ENCODE measurements at regions not wholly inside any gene's neighbourhood (a gene's known extent, or its start where the extent isn't known, plus 50 kb on each side); places are given as distances from the start of the nearest gene placed in this dataset.

DNA sequence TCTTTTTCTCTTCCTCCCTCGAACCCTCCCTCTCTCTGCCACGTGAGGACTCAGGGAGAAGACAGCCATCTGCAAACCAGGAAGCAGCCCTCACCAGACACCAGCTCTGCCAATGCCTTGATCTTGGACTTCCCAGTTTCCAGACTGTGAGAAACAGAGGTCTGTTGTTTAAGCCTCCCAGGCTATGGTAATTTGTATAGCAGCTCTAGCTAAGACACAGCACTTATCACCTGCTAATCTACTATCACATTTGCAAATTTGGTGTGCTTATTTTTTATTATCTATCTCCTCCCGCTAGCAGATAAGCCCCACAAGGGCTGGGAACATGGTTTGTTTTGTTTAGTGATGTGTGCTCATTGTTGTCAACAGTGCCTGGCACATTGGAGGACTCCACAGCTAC lies 124.8 kb upstream of the OPCML start:
- no peaks in the 10 kb centered on the region for H3K9me2 ChIP-seq (ENCODE audit: insufficient read depth, low read length)
- H3F3A ChIP-seq (ENCODE audit: insufficient read depth, low read length, poor library complexity, severe bottlenecking): no peaks in the 10 kb centered on the region
- H3K4me3 ChIP-seq (ENCODE audit: low read length): no peak overlapping the region
- H3K36me3 ChIP-seq (ENCODE audit: insufficient read depth, low read length): no peaks in the 10 kb centered on the region
- H3K4me2 ChIP-seq (ENCODE audit: low read length): no peak overlapping the region
- H3K9ac ChIP-seq (ENCODE audit: low read length): no peak overlapping the region
- no peaks in the 10 kb centered on the region for H3K79me2 ChIP-seq (replicated peaks; ENCODE audit: insufficient read depth, low read length)
- H3K27me3 ChIP-seq (ENCODE audit: insufficient read depth, low read depth, low read length): no peaks in the 10 kb centered on the region
- no peak overlapping the region for H2AFZ ChIP-seq (ENCODE audit: low read depth, low read length)
- TF ChIP-seq RAD21 (conservative IDR thresholded peaks at IDR 0.05): no peak
- no peak for TF ChIP-seq EP300 (conservative IDR thresholded peaks at IDR 0.05; ENCODE audit: poor library complexity, severe bottlenecking)
- TF ChIP-seq, protein P1, sequence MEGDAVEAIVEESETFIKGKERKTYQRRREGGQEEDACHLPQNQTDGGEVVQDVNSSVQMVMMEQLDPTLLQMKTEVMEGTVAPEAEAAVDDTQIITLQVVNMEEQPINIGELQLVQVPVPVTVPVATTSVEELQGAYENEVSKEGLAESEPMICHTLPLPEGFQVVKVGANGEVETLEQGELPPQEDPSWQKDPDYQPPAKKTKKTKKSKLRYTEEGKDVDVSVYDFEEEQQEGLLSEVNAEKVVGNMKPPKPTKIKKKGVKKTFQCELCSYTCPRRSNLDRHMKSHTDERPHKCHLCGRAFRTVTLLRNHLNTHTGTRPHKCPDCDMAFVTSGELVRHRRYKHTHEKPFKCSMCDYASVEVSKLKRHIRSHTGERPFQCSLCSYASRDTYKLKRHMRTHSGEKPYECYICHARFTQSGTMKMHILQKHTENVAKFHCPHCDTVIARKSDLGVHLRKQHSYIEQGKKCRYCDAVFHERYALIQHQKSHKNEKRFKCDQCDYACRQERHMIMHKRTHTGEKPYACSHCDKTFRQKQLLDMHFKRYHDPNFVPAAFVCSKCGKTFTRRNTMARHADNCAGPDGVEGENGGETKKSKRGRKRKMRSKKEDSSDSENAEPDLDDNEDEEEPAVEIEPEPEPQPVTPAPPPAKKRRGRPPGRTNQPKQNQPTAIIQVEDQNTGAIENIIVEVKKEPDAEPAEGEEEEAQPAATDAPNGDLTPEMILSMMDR (IDR thresholded peaks at IDR 0.05; ENCODE audit: poor library complexity, severe bottlenecking): no peak
- TF ChIP-seq, protein P2, sequence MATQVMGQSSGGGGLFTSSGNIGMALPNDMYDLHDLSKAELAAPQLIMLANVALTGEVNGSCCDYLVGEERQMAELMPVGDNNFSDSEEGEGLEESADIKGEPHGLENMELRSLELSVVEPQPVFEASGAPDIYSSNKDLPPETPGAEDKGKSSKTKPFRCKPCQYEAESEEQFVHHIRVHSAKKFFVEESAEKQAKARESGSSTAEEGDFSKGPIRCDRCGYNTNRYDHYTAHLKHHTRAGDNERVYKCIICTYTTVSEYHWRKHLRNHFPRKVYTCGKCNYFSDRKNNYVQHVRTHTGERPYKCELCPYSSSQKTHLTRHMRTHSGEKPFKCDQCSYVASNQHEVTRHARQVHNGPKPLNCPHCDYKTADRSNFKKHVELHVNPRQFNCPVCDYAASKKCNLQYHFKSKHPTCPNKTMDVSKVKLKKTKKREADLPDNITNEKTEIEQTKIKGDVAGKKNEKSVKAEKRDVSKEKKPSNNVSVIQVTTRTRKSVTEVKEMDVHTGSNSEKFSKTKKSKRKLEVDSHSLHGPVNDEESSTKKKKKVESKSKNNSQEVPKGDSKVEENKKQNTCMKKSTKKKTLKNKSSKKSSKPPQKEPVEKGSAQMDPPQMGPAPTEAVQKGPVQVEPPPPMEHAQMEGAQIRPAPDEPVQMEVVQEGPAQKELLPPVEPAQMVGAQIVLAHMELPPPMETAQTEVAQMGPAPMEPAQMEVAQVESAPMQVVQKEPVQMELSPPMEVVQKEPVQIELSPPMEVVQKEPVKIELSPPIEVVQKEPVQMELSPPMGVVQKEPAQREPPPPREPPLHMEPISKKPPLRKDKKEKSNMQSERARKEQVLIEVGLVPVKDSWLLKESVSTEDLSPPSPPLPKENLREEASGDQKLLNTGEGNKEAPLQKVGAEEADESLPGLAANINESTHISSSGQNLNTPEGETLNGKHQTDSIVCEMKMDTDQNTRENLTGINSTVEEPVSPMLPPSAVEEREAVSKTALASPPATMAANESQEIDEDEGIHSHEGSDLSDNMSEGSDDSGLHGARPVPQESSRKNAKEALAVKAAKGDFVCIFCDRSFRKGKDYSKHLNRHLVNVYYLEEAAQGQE (IDR thresholded peaks at IDR 0.05; ENCODE audit: borderline replicate concordance): no peak
- TF ChIP-seq SMC3 (conservative IDR thresholded peaks at IDR 0.05; ENCODE audit: poor library complexity): no peak
- no peak for TF ChIP-seq TAF1 (IDR thresholded peaks at IDR 0.05; ENCODE audit: low read depth)
- TF ChIP-seq POLR2AphosphoS5 (IDR thresholded peaks at IDR 0.05): no peak
- no peak for TF ChIP-seq EZH2 (IDR thresholded peaks at IDR 0.05; ENCODE audit: borderline replicate concordance, insufficient read depth, low read length, poor library complexity, severe bottlenecking)
- TF ChIP-seq MXI1 (conservative IDR thresholded peaks at IDR 0.05; ENCODE audit: poor library complexity, severe bottlenecking): no peak
- no peaks in the 10 kb centered on the region for H3K9me3 ChIP-seq (ENCODE audit: low read length)
- no peak overlapping the region for H3K27ac ChIP-seq (ENCODE audit: low read length)
- H4K20me1 ChIP-seq (ENCODE audit: insufficient read depth): no peaks in the 10 kb centered on the region

- Histone ChIP-seq H3K4me3 (ENCODE audit: low read length) (no peak overlapping the region), H2AFZ (ENCODE audit: low read depth, low read length) (no peak overlapping the region), H4K20me1 (ENCODE audit: insufficient read depth) (no peaks in the 10 kb centered on the region), H3K79me2 (replicated peaks; ENCODE audit: insufficient read depth, low read length) (no peaks in the 10 kb centered on the region), H3K36me3 (ENCODE audit: insufficient read depth, low read length) (no peaks in the 10 kb centered on the region), H3K9me3 (ENCODE audit: low read length) (no peaks in the 10 kb centered on the region), H3F3A (ENCODE audit: insufficient read depth, low read length, poor library complexity, severe bottlenecking) (no peaks in the 10 kb centered on the region), H3K27ac (ENCODE audit: low read length) (no peak overlapping the region), H3K9me2 (ENCODE audit: insufficient read depth, low read length) (no peaks in the 10 kb centered on the region), H3K9ac (ENCODE audit: low read length) (no peak overlapping the region), H3K27me3 (ENCODE audit: insufficient read depth, low read depth, low read length) (no peaks in the 10 kb centered on the region), H3K4me2 (ENCODE audit: low read length) (no peak overlapping the region)
- no peak for TF ChIP-seq EP300 (conservative IDR thresholded peaks at IDR 0.05; ENCODE audit: poor library complexity, severe bottlenecking)
- TF ChIP-seq TAF1 (IDR thresholded peaks at IDR 0.05; ENCODE audit: low read depth): no peak
- TF ChIP-seq, protein P1 (IDR thresholded peaks at IDR 0.05; ENCODE audit: poor library complexity, severe bottlenecking): no peak
- TF ChIP-seq MXI1 (conservative IDR thresholded peaks at IDR 0.05; ENCODE audit: poor library complexity, severe bottlenecking): no peak
- no peak for TF ChIP-seq SMC3 (conservative IDR thresholded peaks at IDR 0.05; ENCODE audit: poor library complexity)
- TF ChIP-seq POLR2AphosphoS5 (IDR thresholded peaks at IDR 0.05): no peak
- TF ChIP-seq EZH2 (IDR thresholded peaks at IDR 0.05; ENCODE audit: borderline replicate concordance, insufficient read depth, low read length, poor library complexity, severe bottlenecking): no peak
- TF ChIP-seq RAD21 (conservative IDR thresholded peaks at IDR 0.05): no peak
- TF ChIP-seq, protein P2 (IDR thresholded peaks at IDR 0.05; ENCODE audit: borderline replicate concordance): no peak
Observed at GRCh38 chr11:133656082-133656635, 123.9 kb upstream of the OPCML start.

Measured in neural cell (in vitro differentiated cells).